Right hindlimb (tissue), 1 donor: ENCODE measurements at regions not wholly inside any gene's neighbourhood (a gene's known extent, or its start where the extent isn't known, plus 50 kb on each side); places are given as distances from the start of the nearest gene placed in this dataset.

Source experiments
- DNase-seq: peaks from one replicate; pipeline ENCODE4 v3.0.0-alpha.2; 2018

DNA sequence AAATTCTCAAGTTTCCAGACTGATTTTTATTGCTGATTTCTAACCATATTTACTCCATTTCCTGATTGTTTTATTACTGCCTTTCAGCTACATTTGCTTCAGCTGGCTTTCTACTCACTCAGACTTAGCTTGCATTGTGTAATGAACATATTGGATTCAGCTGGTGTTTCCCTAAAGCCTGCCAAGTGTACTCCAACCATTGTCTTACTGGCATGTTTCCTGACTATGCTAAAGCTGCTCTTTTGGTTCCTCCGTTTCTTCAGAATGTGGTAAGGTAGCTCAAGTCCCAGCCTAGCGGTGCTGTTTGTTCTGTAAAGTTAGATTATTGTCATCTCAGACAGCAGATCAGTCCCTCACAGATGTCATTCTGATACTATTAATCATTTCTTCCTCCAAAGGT lies 53.1 kb upstream of the GLRA2 start:
- peak; percentile 30 for DNase-seq

DNA sequence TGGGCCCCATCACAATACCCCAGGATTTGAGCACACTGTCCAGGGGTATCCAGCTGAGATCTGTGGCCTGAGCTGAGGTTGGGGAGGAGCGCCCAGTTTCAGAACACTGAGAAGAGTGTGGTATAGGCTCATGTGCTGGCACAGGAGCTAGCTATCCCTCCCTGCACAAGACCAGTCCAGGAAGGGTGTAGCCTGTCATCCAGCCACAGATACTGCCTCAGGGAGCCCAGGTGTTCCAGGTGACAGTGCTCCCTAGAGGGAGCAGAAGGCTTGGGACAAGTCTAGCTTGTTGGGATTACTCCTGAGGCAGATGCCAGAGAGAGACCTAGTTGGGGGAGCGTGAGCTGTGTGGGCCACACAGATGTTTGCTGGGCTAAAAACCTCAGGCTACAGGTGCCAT lies 79.6 kb upstream of the GLRA2 start:
- no peak for DNase-seq

GRCh38 chrX:14448406-14448805 lies 80.9 kb upstream of the GLRA2 start:
- no peak for DNase-seq

GRCh38 chrX:14440106-14440505 lies 89.2 kb upstream of the GLRA2 start:
- no peak for DNase-seq

GRCh38 chrX:14427614-14428013 lies 101.7 kb upstream of the GLRA2 start:
- no peak for DNase-seq

- peak; percentile 34 for DNase-seq
These were observed 108.5 kb upstream of the GLRA2 start for GRCh38 chrX:14420841-14421240.

GRCh38 chrX:14412686-14413085 lies 116.7 kb upstream of the GLRA2 start:
- no peak for DNase-seq

DNA sequence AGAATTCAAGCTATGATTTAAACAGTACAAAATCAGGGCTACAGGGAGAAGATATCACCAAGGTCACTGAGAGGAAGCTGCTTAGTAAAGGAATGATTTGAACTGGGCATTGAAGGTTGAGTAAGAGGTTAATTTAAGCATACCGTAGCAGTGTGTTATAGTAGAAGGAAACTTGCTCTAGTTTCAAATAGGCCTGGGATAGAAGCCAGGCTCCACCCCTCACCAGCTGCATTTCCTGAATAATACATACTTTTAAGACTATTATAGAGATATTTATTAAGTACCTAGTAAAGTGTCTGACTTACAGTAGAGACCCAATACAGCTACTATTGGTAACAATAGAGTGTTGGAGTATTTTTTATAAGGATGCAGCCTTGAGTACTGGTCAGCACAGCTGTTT lies 118.0 kb upstream of the GLRA2 start:
- peak; percentile 20 for DNase-seq

- DNase-seq = no peak
These were observed 120.0 kb upstream of the GLRA2 start for GRCh38 chrX:14409341-14409740.

- no peak for DNase-seq
These were observed 123.1 kb upstream of the GLRA2 start for GRCh38 chrX:14406225-14406624.

DNA sequence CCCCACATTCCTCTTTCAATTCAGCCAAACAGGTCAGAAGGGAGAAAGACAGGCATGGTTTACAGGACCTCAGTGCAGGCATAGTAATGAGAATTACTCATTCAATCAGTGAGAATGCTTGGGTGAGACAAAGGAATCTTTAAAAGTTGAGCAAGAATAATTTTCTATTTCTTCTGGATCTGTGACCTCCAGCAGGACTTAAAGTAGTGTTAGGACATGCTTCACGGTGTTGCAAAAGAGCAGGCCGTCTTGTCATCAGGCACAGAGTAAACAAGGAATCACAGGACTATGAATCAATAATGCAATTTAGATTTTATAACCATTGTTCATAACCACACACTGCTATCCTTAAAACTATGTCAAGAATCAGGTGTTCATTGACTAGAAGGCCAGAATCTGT lies 130.6 kb upstream of the GLRA2 start:
- no peak for DNase-seq

DNA sequence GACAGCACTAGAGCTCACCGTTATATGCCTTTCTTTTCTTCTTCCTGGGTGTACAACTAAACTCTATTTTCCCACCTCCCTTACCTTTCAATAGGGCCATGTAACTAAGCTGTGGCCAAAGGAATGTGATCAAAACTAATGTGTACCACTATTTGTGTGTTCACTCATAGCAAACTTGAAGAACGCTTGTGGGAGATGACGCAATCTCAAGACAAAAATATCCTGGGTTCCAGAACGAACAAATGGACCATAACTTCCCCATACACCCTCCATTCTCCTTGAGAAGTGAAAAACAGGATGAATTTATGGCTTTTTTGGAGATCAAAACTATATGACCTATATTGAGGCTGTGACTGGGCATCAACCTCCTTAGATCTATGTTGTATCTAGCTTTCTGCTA lies 139.7 kb upstream of the GLRA2 start:
- DNase-seq = no peak

- no peak for DNase-seq
These were observed 142.4 kb upstream of the GLRA2 start for GRCh38 chrX:14386981-14387380.

DNA sequence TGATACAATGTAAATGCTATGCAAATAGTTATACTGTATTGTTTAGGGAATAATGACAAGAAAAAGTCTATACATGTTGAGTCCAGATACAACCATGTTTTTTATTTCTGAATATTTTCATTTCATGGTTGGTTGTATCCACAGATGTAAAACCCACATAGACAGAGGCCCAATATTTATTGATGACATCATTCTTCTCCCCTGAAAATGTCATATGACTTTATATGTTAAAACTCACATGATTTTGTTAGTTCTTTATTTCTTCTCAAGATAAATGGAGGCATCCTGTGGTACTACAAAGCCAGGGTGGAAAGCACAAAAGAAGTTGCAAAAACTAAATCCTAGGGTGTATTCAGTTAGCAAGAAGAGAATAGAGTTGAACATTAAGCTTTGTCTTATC lies 149.3 kb upstream of the GLRA2 start:
- DNase-seq = no peak

DNA sequence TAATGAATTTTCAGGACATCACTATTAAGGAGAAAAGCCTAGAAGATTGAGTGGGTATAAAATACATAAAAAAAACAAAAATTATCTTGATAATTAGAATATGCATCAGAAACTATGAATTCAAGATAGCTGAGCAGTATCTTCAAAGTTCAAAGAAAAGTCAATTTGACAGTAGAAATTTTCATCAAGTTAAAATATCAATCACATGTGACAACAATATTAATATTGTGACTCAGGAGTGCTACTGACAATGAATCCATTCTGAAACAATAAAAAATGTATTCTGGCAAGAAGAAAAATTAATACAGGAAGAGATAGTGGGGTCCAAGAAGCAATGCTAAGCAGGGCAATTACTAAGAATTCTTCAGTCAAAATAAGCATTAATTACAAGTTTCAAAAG lies 151.9 kb upstream of the GLRA2 start:
- no peak for DNase-seq

DNA sequence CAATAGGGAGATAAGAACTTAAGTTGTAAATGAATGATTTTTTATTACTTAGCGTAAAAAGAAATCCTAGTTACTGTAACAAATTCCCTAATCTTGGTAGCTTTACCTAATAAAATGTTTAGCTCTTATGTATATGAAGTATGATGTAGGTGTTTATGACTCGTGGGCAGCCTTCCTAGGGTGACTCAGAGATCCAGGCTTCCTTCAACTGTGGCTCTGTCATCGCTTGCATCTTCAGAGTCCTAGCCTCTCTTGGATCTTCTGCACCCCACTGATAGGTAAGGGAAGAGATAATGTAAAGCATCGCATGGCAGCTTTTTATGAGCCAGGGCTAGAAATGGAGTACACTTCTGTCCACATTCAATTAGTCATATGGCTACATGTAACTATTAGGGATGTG lies 165.6 kb upstream of the GLRA2 start:
- no peak for DNase-seq

GRCh38 chrX:14362721-14363120 lies 166.6 kb upstream of the GLRA2 start:
- DNase-seq = no peak

DNA sequence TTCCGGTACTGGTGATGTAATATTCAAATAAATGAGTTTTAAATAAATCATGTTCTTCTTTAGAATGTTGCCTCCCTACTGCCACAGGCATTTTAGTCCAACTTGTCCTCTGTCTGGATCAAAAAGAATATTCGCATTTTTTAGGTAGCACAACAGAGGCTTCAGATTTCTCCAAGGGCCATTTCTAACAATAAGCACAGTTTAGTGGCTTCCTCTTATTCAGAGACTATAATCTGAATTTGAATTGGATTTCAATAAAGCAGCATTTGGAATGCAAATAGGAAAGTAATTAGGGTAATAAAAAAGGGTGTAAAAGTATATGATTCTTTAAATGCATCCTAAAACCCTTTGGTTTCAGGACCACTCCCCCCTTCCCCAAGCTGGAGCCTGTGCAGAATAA lies 167.9 kb upstream of the GLRA2 start:
- DNase-seq = no peak

DNA sequence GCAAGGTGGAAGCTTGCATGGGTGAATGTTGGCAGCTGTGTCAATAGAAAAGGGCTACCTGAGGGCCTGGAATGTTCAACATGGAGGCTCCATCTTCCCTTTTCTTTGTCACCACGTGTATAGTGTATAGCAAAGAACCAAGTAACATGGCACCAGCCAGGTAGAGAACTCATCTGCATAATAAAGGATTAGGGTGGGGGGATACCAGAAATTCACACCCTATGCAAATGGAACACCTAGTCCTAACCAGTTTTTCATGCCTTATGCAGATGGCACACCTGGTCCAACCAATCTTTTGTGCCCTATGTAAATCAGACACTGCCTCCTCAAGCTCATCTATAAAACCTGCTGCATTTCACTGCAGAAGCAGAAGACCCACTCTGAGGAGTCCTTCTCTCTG lies 169.6 kb upstream of the GLRA2 start:
- no peak for DNase-seq

DNA sequence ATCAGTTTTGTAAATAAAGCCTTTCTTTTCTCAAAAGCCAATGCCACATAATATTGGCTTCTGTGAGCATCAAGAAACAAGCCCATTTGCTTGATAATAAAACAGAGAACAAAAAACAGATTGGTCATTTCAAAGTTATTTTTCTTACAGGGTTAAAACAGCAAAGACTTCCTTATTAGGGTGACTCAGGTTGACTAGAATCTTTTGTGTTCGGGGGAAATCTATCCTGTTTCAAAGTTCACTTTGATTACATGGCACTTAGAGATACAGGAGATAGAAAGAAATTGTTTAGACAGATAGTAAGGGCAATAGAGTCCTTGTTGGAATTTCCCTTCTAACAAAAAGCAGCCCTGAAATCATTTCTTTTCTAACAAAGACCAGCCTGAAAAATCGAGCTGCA lies 170.0 kb upstream of the GLRA2 start:
- no peak for DNase-seq

DNA sequence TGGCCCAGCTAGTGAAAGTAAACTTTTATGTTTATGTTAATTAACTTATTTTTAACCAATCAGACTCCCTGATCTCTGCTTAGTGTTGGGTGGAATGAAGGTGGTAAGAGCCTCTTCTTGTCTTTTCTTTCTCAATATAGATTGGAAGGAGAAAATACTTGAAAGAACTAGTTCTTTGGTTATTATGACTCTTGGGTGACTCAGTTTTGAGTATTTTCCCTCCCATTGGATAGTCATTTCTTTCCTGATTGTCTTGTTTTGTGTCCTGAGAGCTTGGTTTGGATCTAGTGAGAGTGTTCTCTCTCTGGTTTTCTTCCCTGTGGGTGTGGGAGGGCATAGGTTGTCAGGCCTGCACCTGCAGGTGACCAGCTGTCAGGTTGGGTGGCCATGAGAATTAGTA lies 172.0 kb upstream of the GLRA2 start:
- DNase-seq = no peak

- DNase-seq = no peak
These were observed 172.9 kb upstream of the GLRA2 start for GRCh38 chrX:14356401-14356800.

DNA sequence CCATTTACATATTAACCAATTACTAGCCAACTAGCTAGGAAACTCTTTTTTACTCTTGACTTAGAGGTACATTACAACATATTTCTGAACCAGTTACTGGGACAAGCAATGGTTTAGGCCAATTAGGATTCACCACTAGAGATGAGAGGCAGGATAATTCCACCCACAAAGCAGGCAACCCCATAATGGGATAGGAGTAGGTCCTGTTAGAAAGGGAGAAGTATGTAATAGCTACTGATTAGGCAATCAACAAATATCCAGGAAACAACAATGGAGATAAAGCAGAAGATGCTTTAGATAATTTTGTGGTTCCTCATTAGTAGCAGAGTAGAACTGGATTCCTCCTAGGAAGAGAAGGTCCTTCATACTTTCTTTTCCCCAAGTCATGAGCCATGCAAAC lies 173.8 kb upstream of the GLRA2 start:
- no peak for DNase-seq

- no peak for DNase-seq
These were observed 174.8 kb upstream of the GLRA2 start for GRCh38 chrX:14354521-14354920.

DNA sequence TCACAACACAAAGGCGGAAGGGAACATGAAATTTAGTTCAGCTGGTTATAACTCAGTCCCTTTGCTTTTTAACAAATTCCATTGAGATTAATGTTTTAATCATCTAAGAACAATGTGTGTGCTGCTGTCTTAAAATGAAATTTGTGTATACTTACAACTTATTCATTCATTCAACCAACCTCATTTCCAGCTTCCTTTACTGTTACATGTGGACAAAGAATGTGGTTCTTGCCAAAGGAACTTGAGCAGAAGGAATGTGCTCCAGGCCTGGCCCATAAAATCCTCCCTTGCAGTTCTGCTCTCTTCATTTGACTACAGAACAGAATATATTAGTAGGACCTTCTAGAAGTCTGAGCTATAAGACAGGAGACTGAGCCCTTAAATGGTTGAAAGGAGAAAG lies 176.8 kb upstream of the GLRA2 start:
- no peak for DNase-seq

GRCh38 chrX:14351611-14352303 lies 177.6 kb upstream of the GLRA2 start:
- no peak for DNase-seq
